ENCODE measurements at regions not wholly inside any gene's neighbourhood (a gene's known extent, or its start where the extent isn't known, plus 50 kb on each side); places are given as distances from the start of the nearest gene placed in this dataset.

GRCh38 chr4:181151856-181152255 is 1091.3 kb upstream of the TENM3 start:
- no peak for ATAC-seq (replicated peaks in 1 of 4)
- CTCF ChIA-PET, result no interaction called here
- POLR2A ChIA-PET, result no interaction called here
- Mint-ChIP-seq H3K4me1 (no peaks in the 10 kb centered on the region), H3K36me3 (no peaks in the 10 kb centered on the region), H3K27ac (no peak overlapping the region), H3K9me3 (peaks cover 0 to 4% (median 2%) of the 10 kb centered on the region in 3 donors), H3K27me3 (no peaks in the 10 kb centered on the region), H3K4me3 (no peak overlapping the region)
- no peak for DNase-seq
- H3K4me1 ChIP-seq (ENCODE audit: control insufficient read depth in 1 of 2, extremely low read depth in 1 of 2, insufficient read depth in 2 of 2, low read length in 2 of 2), result no peaks in the 10 kb centered on the region
- H3K9me3 ChIP-seq, result no peaks in the 10 kb centered on the region
- no peaks in the 10 kb centered on the region for H3K27me3 ChIP-seq (replicated peaks in 1 of 2; ENCODE audit: control insufficient read depth in 2 of 2, extremely low read depth in 1 of 2, insufficient read depth in 2 of 2, low read length in 1 of 2)
- H3K4me3 ChIP-seq (ENCODE audit: control insufficient read depth in 1 of 2, extremely low read depth in 1 of 2, low read length in 1 of 2), result no peak overlapping the region
- WGBS (ENCODE audit: insufficient coverage), result 90% methylated on average over 6 of the region's 7 CpGs
- H3K27ac ChIP-seq (ENCODE audit: low read length), result no peak overlapping the region
- H3K36me3 ChIP-seq (ENCODE audit: control insufficient read depth in 2 of 2, extremely low read depth in 1 of 2, insufficient read depth in 1 of 2, low read length in 1 of 2), result no peaks in the 10 kb centered on the region

GRCh38 chr4:181157647-181158046 is 1085.6 kb upstream of the TENM3 start:
- Mint-ChIP-seq H3K27ac (no peak overlapping the region), H3K36me3 (no peaks in the 10 kb centered on the region), H3K27me3 (no peaks in the 10 kb centered on the region), H3K4me1 (no peaks in the 10 kb centered on the region), H3K4me3 (no peak overlapping the region), H3K9me3 (peaks cover 0 to 4% (median 0%) of the 10 kb centered on the region in 3 donors)
- no peaks in the 10 kb centered on the region for H3K9me3 ChIP-seq
- no peak overlapping the region for H3K4me3 ChIP-seq (ENCODE audit: control insufficient read depth in 1 of 2, extremely low read depth in 1 of 2, low read length in 1 of 2)
- CTCF ChIA-PET, result interaction anchor here in 1 of 2 donors (0.6 kb wide), 1 partner anchor 8 kb away, joined by 4 read pairs; no protein-coding TSS in a partner anchor
- no peaks in the 10 kb centered on the region for H3K36me3 ChIP-seq (ENCODE audit: control insufficient read depth in 2 of 2, extremely low read depth in 1 of 2, insufficient read depth in 1 of 2, low read length in 1 of 2)
- no CpG with 5 or more reads among the region's 4 CpGs for WGBS (ENCODE audit: insufficient coverage)
- no peak for ATAC-seq (replicated peaks in 1 of 4)
- no peak overlapping the region for H3K27ac ChIP-seq (ENCODE audit: low read length)
- no peak for DNase-seq
- no peaks in the 10 kb centered on the region for H3K4me1 ChIP-seq (ENCODE audit: control insufficient read depth in 1 of 2, extremely low read depth in 1 of 2, insufficient read depth in 2 of 2, low read length in 2 of 2)
- POLR2A ChIA-PET, result no interaction called here
- no peaks in the 10 kb centered on the region for H3K27me3 ChIP-seq (replicated peaks in 1 of 2; ENCODE audit: control insufficient read depth in 2 of 2, extremely low read depth in 1 of 2, insufficient read depth in 2 of 2, low read length in 1 of 2)

GRCh38 chr4:181158971-181159370 is 1084.2 kb upstream of the TENM3 start:
- Mint-ChIP-seq H3K9me3 (peaks cover 0 to 4% (median 0%) of the 10 kb centered on the region in 3 donors), H3K4me1 (no peaks in the 10 kb centered on the region), H3K27me3 (no peaks in the 10 kb centered on the region), H3K36me3 (no peaks in the 10 kb centered on the region), H3K4me3 (no peak overlapping the region), H3K27ac (no peak overlapping the region)
- ATAC-seq (replicated peaks in 1 of 4) (no peak), DNase-seq (no peak)
- H3K27ac ChIP-seq (ENCODE audit: low read length), result no peak overlapping the region
- ChIA-PET CTCF (no interaction called here), POLR2A (no interaction called here)
- no peak overlapping the region for H3K4me3 ChIP-seq (ENCODE audit: control insufficient read depth in 1 of 2, extremely low read depth in 1 of 2, low read length in 1 of 2)
- no peaks in the 10 kb centered on the region for H3K27me3 ChIP-seq (replicated peaks in 1 of 2; ENCODE audit: control insufficient read depth in 2 of 2, extremely low read depth in 1 of 2, insufficient read depth in 2 of 2, low read length in 1 of 2)
- H3K4me1 ChIP-seq (ENCODE audit: control insufficient read depth in 1 of 2, extremely low read depth in 1 of 2, insufficient read depth in 2 of 2, low read length in 2 of 2), result no peaks in the 10 kb centered on the region
- WGBS (ENCODE audit: insufficient coverage), result 90% methylated on average over 3 of the region's 8 CpGs
- no peaks in the 10 kb centered on the region for H3K9me3 ChIP-seq
- H3K36me3 ChIP-seq (ENCODE audit: control insufficient read depth in 2 of 2, extremely low read depth in 1 of 2, insufficient read depth in 1 of 2, low read length in 1 of 2), result no peaks in the 10 kb centered on the region

- H3K27ac ChIP-seq (ENCODE audit: low read length), result no peak overlapping the region
- CTCF ChIA-PET, result no interaction called here
- no peak for ATAC-seq (replicated peaks in 1 of 4)
Measured at GRCh38 chr4:181161669-181162068, 1081.5 kb upstream of the TENM3 start.

GRCh38 chr4:181162266-181162665 is 1080.9 kb upstream of the TENM3 start:
- Histone ChIP-seq H3K9me3 (no peaks in the 10 kb centered on the region), H3K4me3 (ENCODE audit: control insufficient read depth in 1 of 2, extremely low read depth in 1 of 2, low read length in 1 of 2) (no peak overlapping the region), H3K36me3 (ENCODE audit: control insufficient read depth in 2 of 2, extremely low read depth in 1 of 2, insufficient read depth in 1 of 2, low read length in 1 of 2) (no peaks in the 10 kb centered on the region), H3K27me3 (replicated peaks in 1 of 2; ENCODE audit: control insufficient read depth in 2 of 2, extremely low read depth in 1 of 2, insufficient read depth in 2 of 2, low read length in 1 of 2) (no peaks in the 10 kb centered on the region), H3K27ac (ENCODE audit: low read length) (no peak overlapping the region), H3K4me1 (ENCODE audit: control insufficient read depth in 1 of 2, extremely low read depth in 1 of 2, insufficient read depth in 2 of 2, low read length in 2 of 2) (no peaks in the 10 kb centered on the region)
- H3K9me3 Mint-ChIP-seq, result no peaks in the 10 kb centered on the region
- ChIA-PET POLR2A (no interaction called here), CTCF (no interaction called here)
- H3K4me3 Mint-ChIP-seq, result no peak overlapping the region
- no peaks in the 10 kb centered on the region for H3K27me3 Mint-ChIP-seq
- no peak overlapping the region for H3K27ac Mint-ChIP-seq
- DNase-seq, result no peak
- no peaks in the 10 kb centered on the region for H3K4me1 Mint-ChIP-seq
- no peak for ATAC-seq (replicated peaks in 1 of 4)
- no peaks in the 10 kb centered on the region for H3K36me3 Mint-ChIP-seq
- whole genome bisulfite sequencing (ENCODE audit: insufficient coverage), result no CpG with 5 or more reads among the region's 2 CpGs

More at GRCh38 chr4:181161669-181162068, 1081.5 kb upstream of the TENM3 start:
- Histone ChIP-seq H3K36me3 (ENCODE audit: control insufficient read depth in 2 of 2, extremely low read depth in 1 of 2, insufficient read depth in 1 of 2, low read length in 1 of 2) (no peaks in the 10 kb centered on the region), H3K4me1 (ENCODE audit: control insufficient read depth in 1 of 2, extremely low read depth in 1 of 2, insufficient read depth in 2 of 2, low read length in 2 of 2) (no peaks in the 10 kb centered on the region), H3K27me3 (replicated peaks in 1 of 2; ENCODE audit: control insufficient read depth in 2 of 2, extremely low read depth in 1 of 2, insufficient read depth in 2 of 2, low read length in 1 of 2) (no peaks in the 10 kb centered on the region), H3K9me3 (no peaks in the 10 kb centered on the region), H3K4me3 (ENCODE audit: control insufficient read depth in 1 of 2, extremely low read depth in 1 of 2, low read length in 1 of 2) (no peak overlapping the region)
- H3K4me3 Mint-ChIP-seq, result no peak overlapping the region
- H3K27ac Mint-ChIP-seq, result no peak overlapping the region
- no peaks in the 10 kb centered on the region for H3K9me3 Mint-ChIP-seq
- DNase-seq, result no peak
- H3K27me3 Mint-ChIP-seq, result no peaks in the 10 kb centered on the region
- POLR2A ChIA-PET, result no interaction called here
- WGBS (ENCODE audit: insufficient coverage), result 47% methylated on average over 3 of the region's 4 CpGs
- H3K4me1 Mint-ChIP-seq, result no peaks in the 10 kb centered on the region
- no peaks in the 10 kb centered on the region for H3K36me3 Mint-ChIP-seq

- CTCF ChIA-PET, result interaction anchor here in 1 of 2 donors (0.6 kb wide), 1 partner anchor 1351 kb away, joined by 4 read pairs; no protein-coding TSS in a partner anchor
- Mint-ChIP-seq H3K27ac (no peak overlapping the region), H3K27me3 (no peaks in the 10 kb centered on the region), H3K36me3 (no peaks in the 10 kb centered on the region), H3K4me3 (no peak overlapping the region), H3K4me1 (no peaks in the 10 kb centered on the region), H3K9me3 (no peaks in the 10 kb centered on the region)
- Histone ChIP-seq H3K36me3 (ENCODE audit: control insufficient read depth in 2 of 2, extremely low read depth in 1 of 2, insufficient read depth in 1 of 2, low read length in 1 of 2) (no peaks in the 10 kb centered on the region), H3K27ac (ENCODE audit: low read length) (no peak overlapping the region), H3K9me3 (no peaks in the 10 kb centered on the region), H3K27me3 (replicated peaks in 1 of 2; ENCODE audit: control insufficient read depth in 2 of 2, extremely low read depth in 1 of 2, insufficient read depth in 2 of 2, low read length in 1 of 2) (no peaks in the 10 kb centered on the region), H3K4me1 (ENCODE audit: control insufficient read depth in 1 of 2, extremely low read depth in 1 of 2, insufficient read depth in 2 of 2, low read length in 2 of 2) (no peaks in the 10 kb centered on the region), H3K4me3 (ENCODE audit: control insufficient read depth in 1 of 2, extremely low read depth in 1 of 2, low read length in 1 of 2) (no peak overlapping the region)
- ATAC-seq (replicated peaks in 1 of 4) (no peak), DNase-seq (no peak)
- WGBS (ENCODE audit: insufficient coverage), result no CpG with 5 or more reads among the region's 6 CpGs
- POLR2A ChIA-PET, result no interaction called here
Measured at GRCh38 chr4:181162676-181163075, 1080.5 kb upstream of the TENM3 start.

GRCh38 chr4:181166742-181167399 is 1076.3 kb upstream of the TENM3 start:
- Mint-ChIP-seq H3K27ac (no peak overlapping the region), H3K27me3 (no peaks in the 10 kb centered on the region), H3K36me3 (no peaks in the 10 kb centered on the region), H3K9me3 (no peaks in the 10 kb centered on the region), H3K4me1 (no peaks in the 10 kb centered on the region), H3K4me3 (no peak overlapping the region)
- WGBS (ENCODE audit: insufficient coverage), result no CpG with 5 or more reads among the region's 6 CpGs
- no peak for ATAC-seq (replicated peaks in 1 of 4)
- Histone ChIP-seq H3K9me3 (no peaks in the 10 kb centered on the region), H3K36me3 (ENCODE audit: control insufficient read depth in 2 of 2, extremely low read depth in 1 of 2, insufficient read depth in 1 of 2, low read length in 1 of 2) (no peaks in the 10 kb centered on the region), H3K4me3 (ENCODE audit: control insufficient read depth in 1 of 2, extremely low read depth in 1 of 2, low read length in 1 of 2) (no peak overlapping the region), H3K27ac (ENCODE audit: low read length) (no peak overlapping the region), H3K4me1 (ENCODE audit: control insufficient read depth in 1 of 2, extremely low read depth in 1 of 2, insufficient read depth in 2 of 2, low read length in 2 of 2) (no peaks in the 10 kb centered on the region), H3K27me3 (replicated peaks in 1 of 2; ENCODE audit: control insufficient read depth in 2 of 2, extremely low read depth in 1 of 2, insufficient read depth in 2 of 2, low read length in 1 of 2) (no peaks in the 10 kb centered on the region)
- CTCF ChIA-PET, result no interaction called here
- DNase-seq, result no peak
- POLR2A ChIA-PET, result no interaction called here
